ENCODE measurements at regions not wholly inside any gene's neighbourhood (a gene's known extent, or its start where the extent isn't known, plus 50 kb on each side); places are given as distances from the start of the nearest gene placed in this dataset.

DNA sequence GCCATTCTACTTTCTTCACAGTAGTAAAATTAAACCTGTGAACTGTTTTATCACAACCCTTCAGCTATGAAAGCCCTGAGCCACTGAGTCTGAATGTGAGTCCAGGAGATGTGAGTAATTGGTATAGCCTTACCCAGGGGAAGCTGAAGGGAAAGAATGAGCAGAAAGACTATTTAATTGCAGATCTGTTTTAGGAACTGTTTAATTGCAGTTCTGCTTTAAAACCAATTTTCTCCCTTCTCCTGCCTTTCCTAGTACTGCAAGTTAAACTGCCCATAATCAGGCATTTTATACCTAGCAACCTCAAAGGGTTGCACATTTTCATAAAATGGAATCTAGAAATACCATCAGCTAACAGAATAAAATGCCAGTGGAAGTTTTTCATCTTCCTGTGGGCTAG, 476.7 kb downstream of the OCA2 start:
- TF ChIP-seq, protein P1, sequence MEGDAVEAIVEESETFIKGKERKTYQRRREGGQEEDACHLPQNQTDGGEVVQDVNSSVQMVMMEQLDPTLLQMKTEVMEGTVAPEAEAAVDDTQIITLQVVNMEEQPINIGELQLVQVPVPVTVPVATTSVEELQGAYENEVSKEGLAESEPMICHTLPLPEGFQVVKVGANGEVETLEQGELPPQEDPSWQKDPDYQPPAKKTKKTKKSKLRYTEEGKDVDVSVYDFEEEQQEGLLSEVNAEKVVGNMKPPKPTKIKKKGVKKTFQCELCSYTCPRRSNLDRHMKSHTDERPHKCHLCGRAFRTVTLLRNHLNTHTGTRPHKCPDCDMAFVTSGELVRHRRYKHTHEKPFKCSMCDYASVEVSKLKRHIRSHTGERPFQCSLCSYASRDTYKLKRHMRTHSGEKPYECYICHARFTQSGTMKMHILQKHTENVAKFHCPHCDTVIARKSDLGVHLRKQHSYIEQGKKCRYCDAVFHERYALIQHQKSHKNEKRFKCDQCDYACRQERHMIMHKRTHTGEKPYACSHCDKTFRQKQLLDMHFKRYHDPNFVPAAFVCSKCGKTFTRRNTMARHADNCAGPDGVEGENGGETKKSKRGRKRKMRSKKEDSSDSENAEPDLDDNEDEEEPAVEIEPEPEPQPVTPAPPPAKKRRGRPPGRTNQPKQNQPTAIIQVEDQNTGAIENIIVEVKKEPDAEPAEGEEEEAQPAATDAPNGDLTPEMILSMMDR (IDR thresholded peaks at IDR 0.05): no peak
- TF ChIP-seq POLR2A (IDR thresholded peaks at IDR 0.05): no peak

All from suprapubic skin (tissue), 3 donors.